IPS-NIHi11 (cell line): ENCODE measurements at regions not wholly inside any gene's neighbourhood (a gene's known extent, or its start where the extent isn't known, plus 50 kb on each side); places are given as distances from the start of the nearest gene placed in this dataset.
A peak's percentile ranks its signal among the peaks of the same experiment; 100 is the strongest.

Experiments
- DNase-seq: peaks from one replicate; pipeline ENCODE4 v3.0.0; 2012; ENCODE audit warnings: mixed read lengths, low spot score

DNA sequence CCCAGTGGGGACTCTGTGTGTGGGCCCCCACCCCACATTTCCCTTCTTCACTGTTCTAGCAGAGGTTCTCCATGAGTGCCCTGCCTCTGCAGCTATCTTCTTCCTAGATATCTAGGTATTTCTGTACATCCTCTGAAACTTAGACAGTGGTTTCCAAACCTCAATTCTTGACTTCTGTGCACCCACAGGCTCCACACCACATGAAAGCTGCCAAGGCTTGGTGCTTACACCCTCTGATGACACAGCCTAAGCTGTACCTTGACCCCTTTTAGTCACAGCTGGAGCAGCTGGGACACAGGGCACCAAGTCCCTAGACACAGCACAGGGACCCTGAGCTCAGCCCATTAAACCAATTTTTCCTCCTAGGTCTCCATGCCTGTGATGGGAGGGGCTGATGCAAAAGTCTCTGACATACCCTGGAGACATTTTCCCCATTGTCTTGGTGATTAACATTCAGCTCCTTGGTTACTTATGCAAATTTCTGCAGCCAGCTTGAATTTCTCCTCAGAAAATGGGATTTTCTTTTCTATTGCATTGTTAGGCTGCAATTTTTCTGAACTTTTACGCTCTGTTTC, 304.5 kb downstream of the OTOL1 start:
- no peak for DNase-seq

DNA sequence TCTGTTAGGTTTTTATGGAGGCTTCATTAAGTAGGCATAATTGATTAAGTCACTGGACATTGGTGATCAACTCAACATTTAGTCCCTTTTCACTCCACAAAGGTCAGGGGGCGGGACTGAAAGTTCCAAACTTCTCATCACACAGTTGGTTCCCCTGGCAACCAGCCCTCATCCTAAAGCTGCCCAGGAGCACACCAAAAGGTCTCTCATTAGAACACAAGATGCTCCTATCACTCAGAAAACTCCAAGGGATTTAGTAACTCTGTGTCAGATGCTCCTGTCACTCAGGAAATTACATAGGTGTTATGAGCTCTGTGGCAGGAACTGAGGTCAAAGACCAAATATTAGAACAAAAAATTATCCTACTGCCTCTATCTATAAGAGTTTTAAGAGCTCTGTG, 321.5 kb downstream of the OTOL1 start:
- DNase-seq, result no peak

DNA sequence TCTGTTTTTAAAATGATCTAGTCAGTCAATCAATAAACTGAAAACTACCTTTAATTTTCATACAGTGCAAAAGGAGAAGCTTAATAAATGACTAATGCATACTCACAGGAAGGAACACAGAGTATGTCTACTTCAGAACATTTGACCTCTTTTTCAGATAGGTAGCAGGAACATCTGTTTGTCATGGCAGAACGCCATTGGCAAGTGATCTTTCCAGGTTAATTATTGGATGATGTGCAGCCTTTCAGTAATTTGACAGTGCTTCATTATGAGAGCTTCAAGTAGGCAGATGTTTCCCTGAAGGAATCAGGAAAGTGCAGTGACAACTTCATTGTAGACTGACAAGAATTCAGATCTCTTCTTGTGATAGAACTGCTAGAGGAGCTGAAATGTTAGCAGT, 325.0 kb downstream of the OTOL1 start:
- no peak for DNase-seq

DNA sequence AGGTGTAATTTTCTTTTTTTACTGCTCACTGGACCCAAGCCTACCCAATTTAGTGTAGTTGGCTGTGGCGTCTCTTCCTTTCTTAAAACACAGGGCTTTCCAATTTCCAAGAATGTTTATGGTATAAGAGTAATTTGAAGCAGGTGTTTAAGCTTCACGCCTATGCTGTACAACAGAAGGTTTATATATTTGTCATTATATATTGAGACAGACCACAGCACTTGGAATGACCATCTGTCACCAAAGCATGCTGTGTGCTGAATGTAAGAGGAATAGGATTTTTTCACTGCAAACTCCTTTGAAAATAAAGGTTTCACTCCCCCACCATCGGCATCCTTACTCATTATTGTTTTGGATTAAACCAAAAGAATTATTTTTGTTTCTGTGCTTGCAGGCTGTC, 325.7 kb downstream of the OTOL1 start:
- DNase-seq, result no peak

DNA sequence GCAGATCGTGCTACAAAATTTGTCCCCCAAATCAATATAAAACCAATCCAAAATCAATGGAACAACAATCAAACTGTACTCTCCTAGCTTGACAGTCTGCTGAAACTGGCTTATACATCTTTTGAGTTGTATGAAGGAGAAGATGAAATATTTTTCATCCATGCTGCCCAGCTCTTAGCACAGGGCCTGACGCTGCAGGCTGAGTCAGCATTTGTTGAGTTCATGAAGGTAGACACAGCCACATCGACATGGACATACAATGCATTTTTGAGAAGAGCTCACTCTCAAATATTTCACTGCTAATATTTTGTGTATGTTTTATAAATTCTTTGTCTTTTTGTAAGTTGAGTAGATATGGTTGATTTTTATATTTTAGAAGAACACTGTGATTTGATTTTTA, 327.3 kb downstream of the OTOL1 start:
- no peak for DNase-seq

DNA sequence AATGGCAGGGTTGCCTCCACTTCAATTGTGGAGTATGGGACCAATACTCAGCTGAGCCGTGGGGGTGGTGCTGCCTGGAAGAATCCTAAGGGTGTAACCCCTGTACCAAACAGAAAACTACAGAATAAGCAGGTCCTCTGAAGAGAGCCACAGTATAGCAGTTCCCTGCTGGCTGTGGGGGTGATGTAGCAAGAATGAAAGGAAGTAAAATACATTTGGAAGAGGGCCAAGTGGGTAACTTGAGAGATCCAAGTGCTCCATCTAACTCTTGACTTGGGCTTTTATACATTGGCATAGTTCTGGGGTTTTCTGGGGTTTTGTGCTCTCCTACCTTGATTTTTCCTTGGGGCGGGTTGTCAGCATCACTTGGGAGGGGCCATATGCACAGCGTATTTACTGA, 341.4 kb downstream of the OTOL1 start:
- no peak for DNase-seq

DNA sequence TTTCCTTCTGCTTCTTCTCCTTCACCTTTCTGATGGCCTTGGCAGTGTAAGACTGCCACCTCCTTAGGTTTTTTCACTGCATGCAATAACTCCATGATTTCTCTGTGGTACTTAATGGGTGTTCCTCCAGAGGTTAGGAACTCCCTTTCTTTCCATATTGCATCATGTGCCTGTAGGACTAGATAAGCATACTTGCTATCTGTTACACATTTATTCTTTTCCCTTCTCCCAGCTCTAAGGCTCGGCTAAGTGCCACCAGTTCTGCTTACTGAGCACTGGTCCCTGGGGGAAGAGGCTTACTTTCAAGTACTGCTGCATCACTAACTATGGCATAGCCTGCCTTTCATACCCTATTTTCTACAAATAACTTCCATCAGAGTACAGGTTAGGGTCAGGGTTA, 351.8 kb downstream of the OTOL1 start:
- no peak for DNase-seq

DNA sequence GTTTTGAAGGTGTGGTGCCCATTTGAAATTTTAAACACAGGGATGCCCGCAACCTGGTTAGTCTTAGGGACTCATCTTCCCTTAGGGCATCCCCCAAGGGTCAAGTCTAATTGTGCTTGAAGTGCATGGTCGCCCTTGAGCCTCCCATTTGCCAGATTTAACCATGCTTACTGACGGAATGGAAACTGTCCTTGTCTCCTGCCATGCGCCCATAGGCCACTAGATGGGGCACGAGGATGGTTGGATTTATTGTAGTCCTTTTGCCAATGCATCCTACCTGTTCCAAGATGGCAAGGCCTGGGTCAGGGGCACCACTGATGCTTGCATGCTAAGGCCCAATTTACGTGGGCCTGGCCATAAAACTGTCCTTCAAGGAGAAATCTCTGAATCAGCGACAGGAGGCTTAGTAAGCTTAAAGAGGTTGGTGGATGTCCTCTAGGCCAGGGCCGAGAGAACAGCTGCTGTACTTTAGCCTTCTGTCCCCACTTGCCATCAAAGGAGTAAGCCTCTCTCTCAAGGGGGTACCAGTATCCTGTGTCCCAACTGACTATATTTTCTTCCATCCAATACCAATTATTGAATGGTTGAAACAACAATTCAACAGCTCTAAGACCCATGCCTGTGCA, 355.4 kb downstream of the OTOL1 start:
- peak; percentile 63 for DNase-seq

DNA sequence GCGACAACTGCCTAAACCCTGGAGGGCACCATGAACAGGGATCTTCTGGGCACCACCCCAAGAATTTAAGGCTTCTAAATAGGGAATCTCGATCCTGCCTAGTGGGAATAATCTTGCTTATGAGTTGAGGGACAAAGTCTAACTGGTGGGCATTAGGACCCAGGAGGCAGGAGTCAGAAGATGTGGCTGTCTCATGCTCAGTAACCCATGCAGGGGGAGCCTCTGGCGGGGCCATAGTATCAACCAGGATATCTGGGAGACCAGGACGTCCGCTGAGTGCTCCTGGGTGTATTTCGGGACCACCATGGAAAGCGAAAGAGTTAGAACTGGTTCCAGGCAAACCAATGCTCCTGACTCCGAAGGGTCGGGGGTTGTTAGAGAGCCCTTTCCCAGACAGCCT, 356.1 kb downstream of the OTOL1 start:
- DNase-seq, result no peak

DNA sequence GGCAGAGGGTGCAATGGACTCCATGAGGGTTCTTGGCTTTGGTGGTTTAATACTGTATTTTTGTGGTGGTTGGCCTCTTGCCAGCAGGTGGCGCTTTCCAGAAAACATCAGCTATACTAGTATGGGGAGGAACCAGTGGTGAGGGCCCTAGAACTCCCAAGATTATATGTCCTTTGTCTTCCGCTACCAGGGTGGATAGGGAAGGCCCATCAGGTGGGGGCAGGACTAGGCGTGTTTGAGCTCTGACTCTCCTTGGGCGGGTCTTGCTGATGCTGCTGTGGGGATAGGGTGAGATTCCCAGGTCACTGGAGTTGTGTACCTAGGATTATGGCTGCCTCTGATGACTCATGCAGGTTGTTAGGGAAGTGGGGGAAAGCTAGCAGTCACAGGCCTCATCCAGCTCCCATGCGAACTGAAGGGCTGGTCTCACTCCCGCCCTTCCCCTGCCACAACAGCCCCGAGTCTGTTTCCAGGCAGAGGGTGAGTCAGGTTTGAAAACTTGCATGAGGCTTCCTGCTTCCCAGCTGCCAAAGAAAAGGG, 357.7 kb downstream of the OTOL1 start:
- peak; percentile 24 for DNase-seq

DNA sequence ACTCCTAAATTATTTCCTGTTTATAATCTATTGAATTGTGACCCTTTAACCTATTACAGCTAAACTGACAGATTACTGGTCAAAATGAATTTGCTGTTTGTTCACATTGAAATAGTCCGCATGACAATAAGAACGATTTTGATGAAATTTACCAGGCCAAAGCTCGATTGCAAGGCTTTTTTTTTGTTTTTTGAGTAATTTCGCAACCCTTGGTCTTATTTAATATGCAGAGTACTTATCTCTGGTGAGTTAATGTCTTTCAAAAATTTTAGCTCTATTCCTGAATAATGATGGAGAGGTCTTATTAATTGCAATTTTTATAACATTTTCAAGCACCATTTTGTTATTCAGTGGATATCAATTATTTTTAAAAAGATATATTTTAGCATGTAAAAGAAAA, 362.4 kb downstream of the OTOL1 start:
- DNase-seq, result no peak

DNA sequence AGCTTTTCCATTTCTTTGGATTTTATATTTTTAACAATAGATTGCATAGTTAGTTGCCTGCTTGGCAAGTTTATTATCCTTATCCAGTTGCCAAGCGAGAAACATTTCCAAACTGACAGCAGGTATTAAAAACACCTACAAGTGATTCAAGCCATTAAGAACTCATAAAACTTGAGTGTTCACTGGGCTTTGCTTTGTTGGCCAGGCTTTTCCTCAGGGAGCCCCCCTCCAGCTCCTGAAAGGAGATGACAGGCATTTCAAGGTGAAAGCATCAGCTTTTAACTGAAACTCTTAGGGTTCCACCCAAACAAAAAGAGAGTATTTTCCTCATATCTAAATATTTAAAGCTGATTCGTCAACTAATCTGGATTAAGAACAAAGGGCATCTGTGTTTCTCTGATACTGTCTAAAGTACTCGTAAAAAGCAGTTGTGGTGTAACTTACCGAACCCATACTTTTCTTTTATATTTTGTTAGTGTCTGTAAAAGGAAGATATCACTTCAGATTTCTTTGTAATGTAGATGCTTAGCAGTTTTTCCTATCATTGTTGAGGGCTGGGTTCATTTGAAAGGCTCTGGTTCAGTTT, 363.4 kb downstream of the OTOL1 start:
- DNase-seq, result peak; percentile 8

DNA sequence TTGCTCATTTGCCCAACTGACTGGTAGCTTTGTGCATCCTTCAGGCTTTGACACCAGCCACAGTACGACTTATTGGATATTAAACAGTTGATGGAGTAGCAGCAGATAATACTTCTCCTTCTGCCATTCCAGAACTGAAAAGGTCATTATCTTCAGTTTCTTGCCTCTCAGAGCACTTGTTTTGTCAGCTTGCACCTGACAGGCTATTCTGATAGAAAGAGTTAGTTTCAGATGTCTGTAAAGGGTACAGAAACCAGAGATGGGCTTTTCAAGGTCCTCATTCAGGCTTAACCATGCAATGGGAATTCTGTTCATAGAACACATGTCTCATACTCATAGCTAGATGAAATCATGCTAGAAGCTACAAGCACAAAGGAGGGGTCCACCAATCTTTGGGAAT, 367.2 kb downstream of the OTOL1 start:
- no peak for DNase-seq

DNA sequence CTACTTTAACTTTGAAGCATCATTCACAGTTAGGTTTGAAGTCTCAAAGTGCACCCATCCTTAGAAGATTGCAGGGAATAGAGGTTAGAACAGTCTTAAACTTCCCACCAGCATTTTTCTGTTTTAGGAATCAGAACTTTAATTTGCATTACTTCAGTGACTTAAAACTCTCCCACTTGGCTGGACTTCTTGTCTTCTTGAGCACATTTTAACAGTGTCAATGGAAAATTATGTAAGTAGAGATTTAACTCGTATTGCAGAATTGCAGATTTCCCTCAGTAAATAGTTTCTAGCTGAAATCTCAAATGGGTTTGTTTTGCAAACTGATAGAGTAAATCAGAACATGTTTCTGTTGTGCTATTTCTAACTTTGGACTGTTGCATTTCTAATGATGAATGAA, 369.6 kb downstream of the OTOL1 start:
- DNase-seq, result no peak

DNA sequence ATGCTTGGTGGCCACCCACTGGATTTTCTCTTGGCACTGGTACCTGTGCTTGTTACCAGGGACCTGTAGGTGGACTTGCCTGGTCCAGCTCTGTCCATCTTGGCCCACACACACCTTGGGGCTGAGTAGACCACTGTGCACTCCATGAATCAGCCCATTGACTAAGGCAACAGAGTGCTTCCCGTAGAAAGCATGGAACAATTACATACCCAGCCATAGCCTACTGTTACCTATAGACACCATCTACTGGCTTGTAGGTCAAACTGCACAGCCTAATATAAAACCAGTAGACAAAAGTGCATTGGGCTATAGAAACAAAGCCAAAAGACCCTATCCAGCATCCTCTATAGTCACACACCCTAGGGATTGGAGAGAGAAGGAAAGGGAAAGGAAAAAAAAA, 378.9 kb downstream of the OTOL1 start:
- no peak for DNase-seq

DNA sequence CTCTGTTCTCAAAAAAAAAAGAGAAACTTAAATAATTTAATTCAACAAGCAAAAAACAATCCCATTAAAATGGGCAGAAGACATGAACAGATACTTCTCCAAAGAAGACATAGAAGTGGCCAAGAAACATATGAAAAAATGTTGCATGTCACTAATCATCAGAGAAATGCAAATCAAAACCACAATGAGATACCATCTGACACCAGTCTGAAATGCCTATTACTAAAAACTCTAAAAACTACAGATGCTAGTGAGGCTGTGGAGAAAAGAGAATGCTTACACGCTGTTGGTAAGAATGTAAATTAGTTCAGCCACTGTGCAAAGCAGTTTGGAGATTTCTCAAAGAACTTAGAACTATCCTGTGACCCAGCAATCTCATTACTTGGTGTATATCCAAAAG, 382.9 kb downstream of the OTOL1 start:
- no peak for DNase-seq

DNA sequence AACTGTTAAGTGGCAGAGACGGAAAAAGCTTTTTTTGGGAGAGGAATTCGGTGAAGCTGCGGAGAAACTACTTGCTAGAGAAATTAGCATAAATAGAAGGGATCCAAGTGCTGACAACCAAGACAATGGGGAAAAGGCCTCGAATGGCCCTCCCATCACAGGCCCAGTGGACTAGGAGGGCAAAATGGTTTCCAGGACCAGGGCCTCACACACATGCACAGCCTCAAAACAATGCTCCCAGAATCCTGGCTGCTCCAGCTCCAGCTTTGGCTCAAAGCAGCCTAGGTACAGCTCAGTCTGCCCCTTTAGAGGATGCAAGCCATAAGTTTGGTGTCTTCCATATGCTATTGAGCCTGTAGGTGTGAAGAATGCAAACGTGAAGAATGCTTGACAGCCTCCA, 388.2 kb downstream of the OTOL1 start:
- no peak for DNase-seq

DNA sequence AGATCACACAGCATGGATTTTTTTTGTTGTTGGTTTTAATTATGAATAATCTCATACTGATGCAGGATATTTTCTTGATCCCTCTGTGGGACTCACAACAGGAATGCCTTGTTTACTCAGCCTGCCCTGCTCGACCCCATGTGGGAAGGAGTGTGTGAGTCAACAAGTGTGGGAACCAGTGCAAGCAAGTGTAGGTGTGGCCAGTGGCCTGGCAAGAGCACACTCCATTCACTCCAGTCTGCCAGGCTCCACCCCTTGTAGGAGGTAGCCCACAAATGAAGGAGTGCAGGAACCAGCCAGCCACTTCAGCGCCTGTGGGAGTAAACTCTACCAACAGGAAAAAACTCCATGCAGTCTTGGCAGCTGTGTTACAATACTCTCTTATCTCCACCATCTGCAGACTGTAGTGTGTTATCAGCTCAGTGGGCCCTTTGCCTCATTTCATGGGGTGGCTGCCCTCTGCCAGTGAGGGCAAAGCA, 393.6 kb downstream of the OTOL1 start:
- DNase-seq, result peak; percentile 24

DNA sequence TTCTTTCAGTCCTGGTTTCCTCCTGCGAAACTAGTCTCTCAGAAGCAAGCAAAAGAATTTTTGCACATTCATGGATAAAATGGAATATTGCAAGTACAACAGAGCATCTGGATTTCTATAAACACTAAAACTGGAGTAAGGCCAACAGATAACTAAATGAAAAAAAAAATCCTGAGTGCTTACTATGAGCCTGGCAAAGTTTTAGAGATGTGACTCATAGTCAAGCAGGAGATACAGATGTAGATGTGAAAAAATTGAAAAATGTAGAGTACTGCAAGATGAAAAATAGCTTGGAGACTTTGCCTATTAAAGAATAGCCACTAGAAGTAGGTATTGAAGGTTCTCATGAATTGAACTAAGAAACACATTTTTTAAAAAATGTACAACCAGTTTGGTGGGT, 397.4 kb downstream of the OTOL1 start:
- DNase-seq, result no peak

DNA sequence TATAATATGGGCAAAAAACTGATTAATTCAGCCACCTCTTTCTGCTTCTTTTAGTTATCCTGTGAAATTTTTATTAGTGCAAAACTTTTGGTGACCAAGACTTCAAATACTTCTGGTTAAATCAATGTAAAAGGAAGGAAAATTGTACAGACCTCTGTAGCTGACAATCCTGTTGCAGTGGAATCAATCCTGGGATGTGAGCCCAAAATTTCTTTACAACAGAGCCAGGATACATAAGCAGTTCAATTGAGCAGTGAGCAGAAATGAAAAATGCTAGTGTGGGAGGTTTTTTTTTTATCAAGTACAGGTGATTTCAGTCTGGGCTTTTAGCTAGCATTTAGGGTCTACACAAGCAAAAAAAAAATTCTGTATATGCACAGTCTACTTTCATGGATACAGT, 398.0 kb downstream of the OTOL1 start:
- DNase-seq, result no peak

DNA sequence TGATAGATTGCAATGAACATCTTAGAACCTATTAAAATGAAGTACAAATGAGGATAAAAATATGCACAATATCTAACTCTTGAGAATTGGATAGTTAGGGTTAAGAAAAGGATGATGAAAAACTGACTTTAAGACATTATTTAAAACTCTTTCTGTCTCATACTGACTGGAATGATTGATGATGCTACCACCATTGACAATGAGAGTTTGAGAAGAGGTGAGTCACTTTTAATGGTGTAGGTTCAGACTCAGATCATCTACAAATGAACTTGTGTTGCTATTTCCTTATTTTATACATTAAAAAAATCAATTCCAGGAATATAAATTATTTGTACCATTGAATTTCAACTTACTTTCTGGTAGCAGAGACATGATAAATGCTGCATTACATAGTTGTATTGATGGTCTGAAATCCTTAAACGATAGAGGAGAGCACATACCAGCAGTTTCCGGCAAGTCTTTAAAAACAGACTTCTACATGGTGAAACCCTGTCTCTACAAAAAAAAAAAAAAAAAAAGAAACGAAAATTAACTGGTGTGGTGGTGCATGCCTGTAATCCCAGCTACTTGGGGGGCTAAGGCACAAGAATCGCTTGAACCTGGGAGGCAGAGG, 409.0 kb downstream of the OTOL1 start:
- no peak for DNase-seq

DNA sequence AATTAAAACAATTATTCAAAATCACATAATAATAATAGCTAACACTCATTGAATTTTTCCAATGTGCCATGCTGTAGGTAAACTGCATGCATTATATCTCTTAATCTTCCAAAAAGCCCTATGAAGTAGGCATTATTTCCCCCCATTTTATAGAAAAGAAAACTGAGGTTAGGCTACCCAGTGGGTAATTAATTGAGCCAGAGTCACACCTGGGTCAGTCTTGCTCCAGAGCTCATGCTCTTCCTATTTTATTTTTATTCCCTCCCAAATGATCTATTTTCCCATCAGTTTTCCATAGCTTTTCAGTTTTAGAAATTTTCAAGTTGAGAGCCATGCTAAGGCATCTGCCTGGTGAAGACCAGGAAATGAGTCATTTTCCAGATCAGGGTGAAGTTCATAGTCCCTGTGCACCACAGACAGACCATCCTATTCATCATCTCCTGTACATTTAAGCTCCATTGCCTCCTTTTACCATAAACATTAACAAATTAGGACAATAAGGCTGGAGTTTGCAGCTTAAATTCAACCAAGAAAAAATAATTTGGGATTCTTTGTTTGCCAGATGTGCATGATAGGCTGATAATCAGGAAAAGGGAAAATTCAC, 417.3 kb downstream of the OTOL1 start:
- no peak for DNase-seq
